NCI-H1092 (cell line): ENCODE measurements at regions not wholly inside any gene's neighbourhood (a gene's known extent, or its start where the extent isn't known, plus 50 kb on each side); places are given as distances from the start of the nearest gene placed in this dataset.

Experiments used
- DNase-seq: peaks from one replicate; lab custom pipeline; 2025; lab: John Stamatoyannopoulos, UW

DNA sequence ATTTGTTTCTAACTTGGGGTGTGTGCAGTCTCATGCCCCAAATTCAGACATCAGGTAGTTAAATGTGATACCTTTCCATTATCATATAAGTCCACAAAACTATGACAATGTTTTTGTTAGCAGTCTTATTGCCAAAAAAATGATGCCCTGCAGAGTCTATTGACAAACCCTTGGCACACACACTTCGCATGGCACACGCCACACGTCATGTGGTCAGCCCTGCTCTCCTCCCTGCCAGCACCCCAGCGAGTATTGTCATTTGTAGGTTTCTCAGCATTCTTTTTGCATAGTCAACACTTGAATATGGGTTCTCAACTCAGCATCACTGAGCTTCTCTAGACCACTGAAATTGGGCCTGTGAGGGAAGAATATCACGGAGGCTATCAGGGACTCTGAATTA, 356.0 kb downstream of the INHBA start:
- no peak for DNase-seq

DNA sequence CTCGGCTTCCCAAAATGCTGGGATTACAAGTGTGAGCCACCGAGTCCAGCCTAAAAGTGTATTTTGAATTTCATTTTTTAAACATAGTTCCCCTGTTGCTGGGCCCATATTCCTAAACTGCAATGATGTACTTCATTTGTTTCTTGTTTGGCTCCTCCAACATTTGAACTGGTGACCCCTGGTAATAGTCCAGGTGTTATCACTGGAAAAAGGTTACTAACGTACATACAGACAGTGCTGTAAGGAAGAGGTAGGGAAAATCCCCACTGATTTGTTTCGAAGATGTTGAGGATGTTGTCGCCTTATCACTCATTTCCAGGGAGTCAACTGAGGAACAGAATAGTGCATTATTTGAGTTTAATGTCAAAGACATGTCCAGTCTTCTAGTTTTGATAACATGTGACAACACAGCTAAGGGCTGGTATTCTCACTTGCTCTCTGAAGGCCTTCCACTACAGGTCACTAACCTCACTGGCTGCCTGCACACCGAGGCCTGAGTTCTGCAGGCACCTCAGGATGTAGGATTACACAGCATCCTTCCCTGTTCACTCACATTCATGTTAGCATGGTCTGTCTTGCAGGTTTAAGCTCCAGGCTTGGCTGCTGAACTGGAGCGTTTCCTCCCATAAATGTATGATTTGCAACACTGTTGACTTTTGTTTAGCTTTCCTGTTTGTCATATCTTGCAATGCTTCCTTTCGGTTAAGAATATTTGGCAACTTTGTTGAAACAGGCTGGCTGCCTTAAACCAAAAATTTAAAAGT, 362.8 kb downstream of the INHBA start:
- DNase-seq, result no peak

DNA sequence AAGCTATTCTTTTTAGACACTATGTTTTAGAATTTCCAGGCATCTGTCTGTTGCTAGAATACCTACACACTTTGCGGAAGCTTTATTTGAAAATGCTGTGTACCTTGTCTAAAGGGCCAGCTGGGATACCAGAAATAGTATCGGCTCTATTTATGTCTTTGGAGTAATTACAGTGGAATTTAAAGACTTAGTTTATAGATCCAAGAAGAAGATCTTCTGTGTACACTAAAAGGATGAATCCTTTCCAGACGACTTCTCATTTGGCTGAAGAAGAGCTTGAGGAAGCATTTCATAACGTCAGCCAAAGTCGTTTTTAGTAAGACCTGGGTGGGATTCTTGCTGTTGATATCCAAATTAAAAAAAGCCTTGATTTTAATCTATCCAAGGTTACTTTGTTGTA, 365.9 kb downstream of the INHBA start:
- no peak for DNase-seq

DNA sequence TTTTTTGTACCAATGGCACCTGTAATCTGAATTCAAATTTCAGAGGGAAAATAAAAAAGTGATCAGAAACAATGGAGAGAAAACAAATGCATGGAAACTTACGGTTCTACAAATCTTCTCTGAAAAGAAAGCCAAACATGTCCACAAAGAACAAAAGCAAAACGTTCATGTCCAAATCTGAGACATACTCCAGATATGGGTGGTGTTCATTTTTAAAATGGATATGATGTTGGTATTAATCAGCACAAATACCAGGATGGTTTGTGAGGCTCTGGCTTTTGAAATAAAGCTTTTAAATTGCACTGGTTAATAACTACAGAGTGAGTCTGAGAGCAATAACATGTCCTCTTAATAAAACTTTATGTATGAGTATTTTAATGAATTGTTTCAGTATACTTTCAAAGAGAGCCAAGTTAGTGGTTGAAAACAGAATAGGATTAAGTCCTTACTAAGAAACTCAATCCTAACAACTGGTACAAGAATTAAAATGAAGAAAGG, 366.4 kb downstream of the INHBA start:
- DNase-seq, result no peak

DNA sequence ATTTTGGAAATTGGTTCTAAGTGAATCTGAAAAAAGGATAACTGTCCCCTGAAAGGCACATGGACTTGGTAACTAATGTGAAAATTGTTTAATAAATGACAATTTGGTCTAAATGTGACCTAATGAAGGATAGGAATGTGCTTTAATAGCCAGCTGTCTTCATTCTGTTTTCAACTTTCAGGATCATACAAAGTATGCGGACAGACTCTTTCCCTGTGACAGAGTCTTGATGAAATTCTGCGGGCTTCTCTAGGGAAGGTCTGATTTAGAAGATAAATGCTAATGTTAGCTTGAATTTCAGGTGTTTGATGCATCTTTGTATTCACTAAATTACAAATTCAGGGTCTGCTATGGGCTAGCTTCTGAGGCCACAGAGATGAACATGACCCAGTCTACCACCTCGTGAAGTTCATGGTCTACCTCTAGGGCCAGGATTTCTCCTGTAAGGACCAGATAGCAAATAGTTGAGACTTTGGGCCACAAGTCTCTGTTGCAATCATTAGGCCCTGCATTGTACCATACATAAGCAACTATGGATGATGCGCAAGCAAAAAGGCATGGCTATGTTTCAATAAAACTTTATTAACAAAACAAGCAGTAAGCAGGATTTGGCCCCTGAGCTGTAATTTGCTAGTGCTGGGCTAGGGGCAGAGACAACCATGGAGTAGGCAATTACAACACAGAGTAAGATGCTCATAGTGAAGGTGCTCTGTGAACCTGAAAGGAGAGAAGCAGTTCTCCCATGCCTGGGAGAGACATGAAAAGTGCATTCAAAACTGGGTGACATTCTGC, 368.6 kb downstream of the INHBA start:
- no peak for DNase-seq

DNA sequence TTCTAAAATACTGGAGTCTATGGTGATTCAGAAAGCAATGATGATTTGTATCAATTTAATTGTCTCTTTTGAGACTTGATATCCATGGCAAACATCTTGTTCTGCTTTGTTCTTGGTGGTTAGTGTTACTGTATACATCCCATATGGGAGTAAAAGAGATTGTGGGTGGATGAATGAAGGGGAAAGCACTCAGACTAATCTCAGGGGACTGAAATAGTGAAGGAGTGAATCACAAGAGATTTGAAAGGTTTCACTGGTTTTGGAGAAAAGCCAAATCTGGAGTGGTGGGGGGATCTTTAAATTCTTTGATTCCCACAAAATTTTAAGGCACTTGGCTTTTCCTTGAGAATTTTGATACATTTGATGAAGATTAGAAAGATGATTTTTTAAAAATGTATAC, 369.4 kb downstream of the INHBA start:
- DNase-seq, result no peak

DNA sequence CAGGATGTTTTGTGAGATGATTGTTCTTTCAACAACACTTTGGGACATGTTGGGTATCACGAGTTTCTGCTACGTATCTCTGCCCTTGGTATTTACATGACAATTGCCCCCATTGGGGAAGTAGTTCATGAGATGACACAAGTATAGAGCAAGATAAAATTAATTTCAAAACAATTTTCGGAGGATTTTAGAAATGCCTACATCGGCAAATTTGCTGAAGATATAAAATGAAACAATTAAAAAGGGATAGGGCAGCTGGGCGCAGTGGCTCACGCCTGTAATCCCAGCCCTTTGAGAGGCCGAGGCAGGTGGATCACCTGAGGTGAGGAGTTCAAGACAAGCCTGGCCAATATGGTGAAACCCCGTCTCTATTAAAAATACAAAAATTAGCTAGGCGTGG, 371.7 kb downstream of the INHBA start:
- no peak for DNase-seq

DNA sequence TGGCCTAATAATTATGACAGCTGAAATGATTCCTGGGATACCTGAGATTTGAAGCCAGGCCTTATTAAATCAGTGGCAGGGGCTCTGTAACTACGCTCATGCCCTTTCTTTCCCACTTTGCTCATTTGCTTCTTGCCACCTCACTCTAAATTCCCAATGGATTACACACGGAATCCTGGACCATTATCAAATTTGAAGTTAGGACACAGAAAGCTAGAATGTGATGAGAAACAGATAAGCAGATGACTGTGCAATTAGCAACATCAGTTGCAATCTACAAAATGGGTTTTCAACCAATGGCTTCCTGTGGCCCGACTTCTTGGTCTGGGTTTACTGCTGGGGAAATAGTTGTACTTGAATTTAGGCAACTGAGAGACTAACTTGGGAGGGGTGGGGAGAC, 374.3 kb downstream of the INHBA start:
- DNase-seq, result no peak

DNA sequence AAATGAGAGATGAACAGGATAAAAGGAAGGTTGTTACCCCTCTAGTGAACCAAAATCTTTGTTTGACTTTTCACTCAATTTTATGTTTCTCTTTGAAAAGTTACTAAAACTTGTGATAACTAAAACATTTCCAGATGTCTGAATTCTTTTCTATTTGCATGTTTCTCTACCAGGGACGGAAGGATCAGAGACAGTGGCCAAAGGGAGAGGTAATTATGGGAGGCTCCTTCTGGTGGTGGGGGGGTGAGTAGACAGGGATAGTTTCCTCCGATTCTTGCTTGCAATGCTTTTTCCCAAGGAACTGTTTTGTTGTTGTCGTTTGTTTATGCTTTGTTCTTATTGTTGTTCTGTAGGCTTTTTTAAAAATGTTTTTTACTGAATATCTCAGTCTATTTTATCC, 374.8 kb downstream of the INHBA start:
- no peak for DNase-seq

DNA sequence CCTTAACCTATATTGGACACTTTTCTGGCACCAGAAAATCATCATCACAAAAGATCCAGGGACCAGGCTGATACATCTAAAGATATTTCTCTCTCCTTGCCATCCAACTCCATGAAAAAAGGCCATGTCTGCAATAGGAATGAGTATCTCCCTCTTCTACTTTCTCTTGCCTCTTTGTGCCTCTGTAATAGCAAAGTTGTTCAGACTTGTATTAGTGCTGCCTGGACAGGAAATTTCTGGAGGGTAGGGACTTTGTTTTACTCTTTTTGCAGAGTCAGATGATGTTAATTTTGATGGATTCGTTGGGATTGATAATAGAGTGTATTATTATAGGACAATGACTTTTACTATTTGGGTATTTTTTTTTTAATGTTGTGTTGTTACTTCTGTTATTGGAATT, 376.3 kb downstream of the INHBA start:
- no peak for DNase-seq

DNA sequence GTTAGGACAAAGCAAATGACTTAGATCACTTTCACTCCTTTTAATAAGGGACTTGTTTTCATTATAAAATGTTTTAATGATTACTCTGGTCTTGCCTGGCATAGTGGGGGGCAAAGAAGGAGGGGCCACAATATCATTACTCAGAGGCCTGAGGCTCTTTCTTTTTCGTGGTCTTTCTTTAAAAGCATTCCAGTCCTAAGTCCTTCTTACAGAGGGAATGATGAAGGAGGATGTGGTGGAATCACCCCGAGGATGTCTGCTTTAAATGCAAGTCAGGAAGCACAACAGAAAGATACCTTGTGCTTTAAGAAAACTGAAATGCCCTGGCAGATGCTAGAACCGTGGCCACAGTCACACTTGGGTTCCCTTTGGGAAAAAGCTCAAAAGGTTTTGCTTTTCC, 379.1 kb downstream of the INHBA start:
- no peak for DNase-seq

DNA sequence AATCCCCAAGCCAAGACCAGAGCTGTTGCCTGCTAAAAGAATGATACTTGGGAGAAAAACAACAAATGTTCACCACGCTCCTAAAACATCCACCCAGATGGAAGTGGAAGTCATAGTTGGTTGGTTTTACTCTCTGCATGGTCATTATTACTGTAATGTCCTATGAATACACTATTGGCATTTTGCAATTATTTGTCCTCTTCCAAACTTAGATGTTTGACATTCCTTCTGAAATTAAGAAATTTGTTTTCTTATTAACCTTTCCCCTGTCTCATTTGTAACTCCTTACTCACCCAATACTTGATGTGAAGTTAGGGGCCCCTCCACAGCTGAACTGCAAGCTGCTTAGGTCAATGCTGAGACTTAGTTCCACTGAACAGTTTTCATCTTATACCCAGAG, 383.3 kb downstream of the INHBA start:
- DNase-seq, result no peak

DNA sequence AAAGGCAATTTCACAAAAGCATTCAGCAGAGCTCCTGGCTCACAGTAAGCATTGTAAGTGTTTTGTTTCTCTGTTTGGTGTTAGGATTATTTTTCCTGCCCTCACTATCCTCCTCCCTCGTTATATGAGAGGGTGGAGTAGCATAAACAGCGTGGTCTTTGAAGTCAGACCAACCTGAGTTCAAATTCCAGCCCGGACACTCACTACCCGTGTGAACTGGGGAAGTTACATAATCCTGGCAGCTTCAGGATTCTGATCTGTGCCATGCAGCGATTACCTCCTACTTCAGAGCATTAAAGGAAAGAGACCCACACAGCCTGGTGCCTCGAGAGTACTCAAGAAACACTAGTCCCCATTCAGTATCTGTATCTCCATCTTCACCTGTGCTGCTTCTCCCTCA, 386.5 kb downstream of the INHBA start:
- DNase-seq, result no peak

DNA sequence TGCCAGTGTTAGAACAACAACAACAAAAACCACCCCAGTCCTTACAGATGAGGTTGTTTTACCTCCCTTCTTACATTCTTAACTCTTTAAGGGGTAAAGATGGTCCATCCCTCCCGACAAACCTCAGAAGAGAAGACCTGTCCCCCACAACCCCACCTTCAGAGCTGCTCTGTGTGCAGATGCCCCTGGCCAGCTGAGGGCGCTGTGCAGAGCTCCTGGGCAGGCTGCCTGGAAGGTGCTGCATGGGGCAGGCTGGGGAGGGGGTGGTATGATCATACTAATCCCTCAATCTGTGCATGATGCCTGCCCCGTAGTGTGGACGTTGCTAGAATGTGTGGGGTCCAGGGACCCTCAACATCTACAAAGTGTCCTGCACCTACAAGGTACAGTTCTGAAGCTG, 387.1 kb downstream of the INHBA start:
- no peak for DNase-seq

DNA sequence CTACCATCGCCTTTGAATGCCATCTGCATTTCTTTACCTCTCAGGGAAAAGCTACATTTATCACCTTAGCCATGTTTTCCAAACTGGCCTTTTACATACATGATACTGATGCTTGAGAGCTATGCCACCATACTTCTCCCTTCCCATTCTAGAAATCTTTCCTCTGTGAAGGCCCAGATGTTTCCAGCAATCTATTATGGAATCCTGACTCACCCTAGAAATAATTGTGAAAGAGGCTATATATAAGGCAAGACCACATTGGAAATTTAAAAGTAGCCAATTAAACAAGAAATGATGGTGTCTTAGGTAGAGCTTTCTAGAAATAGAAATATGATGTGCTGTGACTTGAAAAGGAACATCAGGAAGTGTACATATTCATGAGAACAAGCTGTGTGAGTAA, 389.7 kb downstream of the INHBA start:
- no peak for DNase-seq

DNA sequence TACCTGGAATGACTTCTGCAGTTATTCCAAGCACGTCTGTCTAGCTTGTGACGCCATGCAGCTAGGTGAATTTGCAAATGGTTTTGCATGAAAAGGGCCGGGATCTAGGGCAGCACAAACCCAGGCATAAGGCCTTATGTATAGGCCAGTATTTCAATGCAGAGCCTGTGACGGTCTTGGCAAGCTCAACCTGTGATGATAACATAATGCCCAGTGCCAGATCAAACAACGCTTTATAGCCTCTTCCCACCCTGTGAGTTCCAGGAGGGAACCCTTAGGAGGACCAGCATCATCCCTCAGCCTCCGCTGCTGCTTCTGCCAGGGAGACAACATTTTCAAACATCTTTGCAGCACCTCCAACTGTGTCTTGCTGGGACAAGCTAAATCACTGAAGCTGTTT, 390.7 kb downstream of the INHBA start:
- DNase-seq, result no peak

DNA sequence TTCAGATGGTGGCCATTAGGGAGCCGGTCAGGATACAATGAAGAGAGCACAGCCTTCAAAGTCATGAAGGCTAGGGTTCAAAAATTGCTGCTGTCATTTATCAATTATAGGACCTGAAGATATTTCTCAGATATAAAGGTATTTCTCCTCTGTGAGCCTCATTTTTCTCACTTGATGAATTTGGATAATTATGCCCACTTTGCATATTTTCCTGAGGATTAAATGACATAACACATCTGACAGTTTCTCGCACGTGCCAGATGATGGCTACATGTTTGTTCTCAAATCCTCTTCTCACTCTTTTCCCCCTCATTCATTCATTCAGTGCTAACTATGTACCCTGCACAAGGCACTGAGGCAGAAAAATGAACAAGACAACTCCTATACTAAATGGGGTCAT, 391.6 kb downstream of the INHBA start:
- DNase-seq, result no peak

DNA sequence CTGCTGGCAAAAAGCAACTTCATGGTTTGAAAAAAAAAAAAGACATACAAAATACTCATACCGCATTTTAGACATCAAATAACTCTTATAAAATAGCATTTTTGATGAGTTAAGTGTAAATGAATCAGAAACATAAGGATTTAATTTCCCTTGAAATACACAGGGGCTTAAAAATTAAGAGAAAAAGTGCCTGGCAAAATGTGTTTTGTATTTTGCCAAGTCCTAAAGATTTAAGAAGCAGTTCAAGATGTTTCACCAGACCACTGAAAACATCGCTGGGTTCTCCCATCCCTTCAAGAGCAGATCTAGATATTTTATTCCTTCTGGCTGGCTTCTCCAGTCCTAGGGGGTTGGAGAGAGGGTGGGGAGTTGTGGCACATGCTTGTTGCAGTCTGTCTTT, 396.4 kb downstream of the INHBA start:
- DNase-seq, result no peak

DNA sequence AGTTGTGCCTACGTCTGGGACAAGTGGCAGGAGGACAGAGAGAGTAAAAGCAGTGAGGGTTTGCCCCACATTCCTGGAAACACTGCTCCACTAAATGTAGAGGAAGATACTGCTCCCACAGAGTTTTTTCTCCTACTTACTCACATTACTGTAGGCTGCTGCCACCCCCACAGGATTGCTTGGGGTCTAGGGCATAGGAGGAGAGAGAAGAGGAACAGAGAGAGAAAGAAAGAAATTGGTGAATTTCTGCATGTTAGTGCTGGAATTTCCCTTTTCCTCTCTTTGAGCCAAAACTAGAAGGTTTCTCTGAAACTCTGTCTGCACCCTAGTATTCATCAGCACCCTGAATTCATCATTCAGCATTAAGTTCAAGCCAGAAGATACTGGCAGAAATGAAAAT, 397.9 kb downstream of the INHBA start:
- DNase-seq, result no peak

DNA sequence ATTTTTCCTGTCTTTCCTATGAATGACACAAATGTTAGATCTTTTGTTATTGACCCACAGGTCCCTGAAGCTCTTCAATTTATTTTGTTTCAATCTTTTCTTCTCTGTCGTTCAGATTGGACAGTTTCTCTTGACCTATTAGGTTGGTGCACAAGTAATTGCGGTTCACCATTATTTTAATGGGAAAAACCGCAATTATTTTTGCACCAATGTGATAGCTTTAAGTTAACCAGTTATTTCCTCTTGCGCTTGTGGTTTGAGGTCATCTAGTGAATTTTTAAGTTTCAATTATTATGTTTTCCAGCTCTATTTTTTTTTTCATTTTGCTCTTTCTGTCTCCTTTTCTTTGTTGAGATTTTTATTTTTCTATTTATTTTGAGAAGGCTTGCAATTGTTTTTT, 399.2 kb downstream of the INHBA start:
- no peak for DNase-seq

DNA sequence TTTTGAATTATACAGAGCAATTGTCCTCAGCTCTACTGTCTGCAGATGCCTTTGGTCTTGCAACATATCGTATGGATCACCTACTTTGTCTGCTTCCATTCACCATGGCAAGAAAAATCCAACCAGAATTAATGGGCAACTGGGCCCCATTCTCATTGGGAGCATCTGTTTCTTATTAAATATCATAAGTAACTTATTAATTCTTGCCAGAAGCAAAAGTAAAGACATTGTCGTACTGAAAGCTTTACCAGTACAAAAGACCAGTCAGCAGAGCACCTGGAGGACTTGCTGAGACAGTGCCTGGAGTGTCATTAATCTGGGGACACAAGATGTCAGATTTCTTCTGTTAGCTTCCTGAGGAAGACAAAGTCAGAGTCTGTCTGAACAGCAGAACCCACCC, 404.5 kb downstream of the INHBA start:
- DNase-seq, result no peak

DNA sequence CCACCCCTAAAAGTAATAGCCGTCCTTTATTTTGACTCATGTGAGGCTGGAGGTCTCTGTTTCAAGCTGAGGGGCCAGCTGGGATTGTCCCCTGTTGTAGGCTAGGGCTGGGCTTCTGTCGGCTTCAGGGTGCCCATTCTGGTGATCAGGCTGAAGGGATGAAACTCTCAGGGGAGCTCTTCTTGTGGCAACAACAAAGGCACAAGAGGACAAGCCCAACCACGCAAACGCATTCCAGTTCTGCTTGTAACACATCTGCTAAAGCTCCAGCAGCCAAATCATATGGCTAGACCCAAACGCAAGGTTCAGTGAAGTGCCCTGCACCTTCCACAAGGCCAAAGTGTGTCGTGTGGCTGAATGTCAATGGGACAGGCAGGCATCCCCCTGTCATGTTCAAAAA, 405.7 kb downstream of the INHBA start:
- no peak for DNase-seq

DNA sequence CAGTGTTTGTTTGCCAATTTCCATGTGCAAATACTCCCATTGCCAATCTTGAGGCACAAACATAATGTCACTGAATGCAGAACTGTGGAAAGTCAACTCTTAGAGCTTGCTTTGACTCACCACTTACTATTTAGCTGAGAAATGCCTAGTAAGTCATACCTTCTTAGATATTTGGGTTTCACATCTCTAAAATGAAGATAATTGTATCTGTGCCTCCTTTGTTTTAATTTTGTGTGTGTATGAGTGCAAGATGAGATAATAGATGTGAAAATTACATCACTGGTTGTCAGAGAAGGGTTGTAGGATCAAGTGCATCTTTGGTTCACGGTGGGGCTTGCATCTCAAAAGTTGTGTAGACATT, 407.5 kb downstream of the INHBA start:
- DNase-seq, result no peak
